K562 (cell line): ENCODE measurements at regions not wholly inside any gene's neighbourhood (a gene's known extent, or its start where the extent isn't known, plus 50 kb on each side); places are given as distances from the start of the nearest gene placed in this dataset.

Experiments
- GABPA ChIP-seq: fragments of 200-800 bp; sonication (Bioruptor generic); conservative IDR thresholded peaks from 2 replicates; pipeline ENCODE4 v1.6.1; 2016; ENCODE audit warnings: low read depth, missing genetic modification characterization, missing compliant biosample characterization
- RREB1 ChIP-seq: fragments of 250-450 bp; sonication (Bioruptor Pico); IDR thresholded peaks from 2 replicates; pipeline ENCODE4 v1.4.0; 2020
- ZBTB9 ChIP-seq: fragments of 450-650 bp; formaldehyde crosslinking; IDR thresholded peaks from 2 replicates; pipeline ENCODE4 v1.4.0; 2020; ENCODE audit warnings: mild to moderate bottlenecking, moderate library complexity
- ZNF134 ChIP-seq: fragments of 250-450 bp; sonication (Bioruptor Pico); conservative IDR thresholded peaks from 2 replicates; pipeline ENCODE4 v1.4.0; 2020
- ZNF395 ChIP-seq: fragments of 200-800 bp; sonication (Bioruptor generic); IDR thresholded peaks from 2 replicates; pipeline ENCODE4 v1.6.1; 2017; ENCODE audit warnings: missing genetic modification characterization, missing compliant biosample characterization
- ZNF592 ChIP-seq: fragments of 450-650 bp; IDR thresholded peaks from 2 replicates; pipeline ENCODE4 v1.6.1; 2017; ENCODE audit warnings: antibody characterized with exemption, mild to moderate bottlenecking
- TF ChIP-seq, protein P1 (sequence below): fragments of 450-650 bp; formaldehyde crosslinking; IDR thresholded peaks from 2 replicates; pipeline ENCODE4 v1.4.0; 2022; ENCODE audit warnings: missing genetic modification characterization
- TF ChIP-seq, protein P2 (sequence below): fragments of 250-450 bp; sonication (Bioruptor Pico); IDR thresholded peaks from 2 replicates; pipeline ENCODE4 v1.4.0; 2020; ENCODE audit warnings: mild to moderate bottlenecking, moderate library complexity

- TF ChIP-seq, protein P1, sequence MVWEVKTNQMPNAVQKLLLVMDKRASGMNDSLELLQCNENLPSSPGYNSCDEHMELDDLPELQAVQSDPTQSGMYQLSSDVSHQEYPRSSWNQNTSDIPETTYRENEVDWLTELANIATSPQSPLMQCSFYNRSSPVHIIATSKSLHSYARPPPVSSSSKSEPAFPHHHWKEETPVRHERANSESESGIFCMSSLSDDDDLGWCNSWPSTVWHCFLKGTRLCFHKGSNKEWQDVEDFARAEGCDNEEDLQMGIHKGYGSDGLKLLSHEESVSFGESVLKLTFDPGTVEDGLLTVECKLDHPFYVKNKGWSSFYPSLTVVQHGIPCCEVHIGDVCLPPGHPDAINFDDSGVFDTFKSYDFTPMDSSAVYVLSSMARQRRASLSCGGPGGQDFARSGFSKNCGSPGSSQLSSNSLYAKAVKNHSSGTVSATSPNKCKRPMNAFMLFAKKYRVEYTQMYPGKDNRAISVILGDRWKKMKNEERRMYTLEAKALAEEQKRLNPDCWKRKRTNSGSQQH: peak; percentile 78; the same call in 1 of the 2 replicates
- TF ChIP-seq ZBTB9 (peak; percentile 92), RREB1 (CRISPR knock-in tag) (peak; percentile 96; the same call in 1 of the 2 replicates), ZNF395 (CRISPR knock-in tag) (peak; percentile 97), ZNF592 (0 out of 2 replicates have a peak, but pooled peaks have one; percentile 7), ZNF134 (CRISPR knock-in tag) (peak; percentile 65), GABPA (tag) (peak; percentile 32; the same call in 1 of the 2 replicates)
- TF ChIP-seq, protein P2, sequence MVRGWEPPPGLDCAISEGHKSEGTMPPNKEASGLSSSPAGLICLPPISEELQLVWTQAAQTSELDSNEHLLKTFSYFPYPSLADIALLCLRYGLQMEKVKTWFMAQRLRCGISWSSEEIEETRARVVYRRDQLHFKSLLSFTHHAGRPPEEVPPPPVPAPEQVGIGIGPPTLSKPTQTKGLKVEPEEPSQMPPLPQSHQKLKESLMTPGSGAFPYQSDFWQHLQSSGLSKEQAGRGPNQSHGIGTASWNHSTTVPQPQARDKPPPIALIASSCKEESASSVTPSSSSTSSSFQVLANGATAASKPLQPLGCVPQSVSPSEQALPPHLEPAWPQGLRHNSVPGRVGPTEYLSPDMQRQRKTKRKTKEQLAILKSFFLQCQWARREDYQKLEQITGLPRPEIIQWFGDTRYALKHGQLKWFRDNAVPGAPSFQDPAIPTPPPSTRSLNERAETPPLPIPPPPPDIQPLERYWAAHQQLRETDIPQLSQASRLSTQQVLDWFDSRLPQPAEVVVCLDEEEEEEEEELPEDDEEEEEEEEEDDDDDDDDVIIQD (CRISPR knock-in tag): peak; percentile 88; the same call in 1 of the 2 replicates
These were observed 181.6 kb upstream of the NEBL start (continued) for GRCh38 chr10:21078410-21079329.
